HepG2 (cell line): ENCODE measurements at regions not wholly inside any gene's neighbourhood (a gene's known extent, or its start where the extent isn't known, plus 50 kb on each side); places are given as distances from the start of the nearest gene placed in this dataset.

Source experiments
- ATAC-seq: fragments of 200-7000 bp; cut with Tn5 transposase; 3 replicates; pipeline ENCODE4 v1.9.1; 2020; ENCODE audit warnings: mild to moderate bottlenecking, moderate library complexity
- BruUV-seq: library from RNA; stranded (reverse); fragments of 400-500 nt; replicated peaks from 2 replicates; lab custom pipeline; 2021; lab: Mats Ljungman, UMichigan
- CTCF ChIA-PET: fragments of 300-600 bp; formaldehyde crosslinking; extraction: SDS; loops from one replicate; lab custom pipeline; 2021; ENCODE audit warnings: low total read pairs, inconsistent platforms, low intra/inter-chr PET ratio; lab: Yijun Ruan, JAX
- POLR2A ChIA-PET: fragments of 350-600 bp; sonication (Branson Sonifier 250); formaldehyde crosslinking; loops from one replicate; lab custom pipeline; 2020; ENCODE audit warnings: antibody characterized with exemption, inconsistent platforms; lab: Yijun Ruan, JAX
- DNase-seq: peaks from one replicate; pipeline ENCODE4 v3.0.0-alpha.2; 2015; ENCODE audit warnings: low spot score
- FAIRE-seq: peaks from 3 replicates; lab custom pipeline; 2011; peaks lifted over from hg19 to GRCh38; lab: Jason Lieb, UNC
- H2AFZ ChIP-seq: one replicate; pipeline ENCODE4 v1.6.1; 2011; ENCODE audit warnings: low read length, inconsistent platforms
- H3K27ac ChIP-seq: fragments of 300-600 bp; 3 replicates; pipeline ENCODE4 v1.8.0; 2011; ENCODE audit warnings: mixed run types, mild to moderate bottlenecking, mixed read lengths, low read length, inconsistent platforms; ENCODE audit not compliant: insufficient read depth; ENCODE audit errors: extremely low read length
- H3K27me3 ChIP-seq, 2 experiments: fragments of 200-600 bp in 1 of 2; 2 replicates in 1 of 2; 3 replicates in 1 of 2; pipeline versions ENCODE4 v1.6.0 to v1.8.0; 2011; ENCODE audit warnings: low read length in 2 of 2, mild to moderate bottlenecking in 2 of 2, moderate library complexity in 2 of 2, inconsistent platforms in 1 of 2; ENCODE audit not compliant: insufficient read depth in 2 of 2, control insufficient read depth in 1 of 2
- H3K36me3 ChIP-seq, 2 experiments: fragments of 200-600 bp in 1 of 2; replicated peaks in 1 of 2; 2 replicates in 1 of 2; 3 replicates in 1 of 2; pipeline versions ENCODE4 v1.5.1 to v1.8.0; 2011; ENCODE audit warnings: low read length in 2 of 2, inconsistent platforms in 1 of 2; ENCODE audit not compliant: insufficient read depth in 2 of 2, control insufficient read depth in 1 of 2
- H3K4me1 ChIP-seq: 2 replicates; pipeline ENCODE4 v1.5.1; 2012; ENCODE audit warnings: low read length, inconsistent platforms; ENCODE audit not compliant: insufficient read depth
- H3K4me2 ChIP-seq: 2 replicates; pipeline ENCODE4 v1.6.0; 2011; ENCODE audit warnings: low read depth, low read length, inconsistent platforms
- H3K4me3 ChIP-seq, 3 experiments: fragments of 200-600 bp in 1 of 3; sonication (generic), shearing (Covaris generic) in 1 of 3; replicated peaks in 1 of 3; 2 replicates each; pipeline ENCODE4 v1.5.1; 2011 to 2016; ENCODE audit warnings: low read length in 3 of 3, inconsistent platforms in 2 of 3, low read depth in 2 of 3, mild to moderate bottlenecking in 2 of 3, control low read depth in 1 of 3, mixed read lengths in 1 of 3; ENCODE audit not compliant: insufficient read depth in 1 of 3
- H3K79me2 ChIP-seq: one replicate; pipeline ENCODE4 v1.6.1; 2011; ENCODE audit warnings: low read length, inconsistent platforms; ENCODE audit not compliant: insufficient read depth
- H3K9ac ChIP-seq: 2 replicates; pipeline ENCODE4 v1.6.0; 2011; ENCODE audit warnings: mild to moderate bottlenecking, low read depth, low read length, inconsistent platforms; ENCODE audit not compliant: insufficient read depth
- H3K9me3 ChIP-seq: 2 replicates; pipeline ENCODE4 v1.5.1; 2012; ENCODE audit warnings: mild to moderate bottlenecking, low read length
- H4K20me1 ChIP-seq: 2 replicates; pipeline ENCODE4 v1.6.0; 2011; ENCODE audit warnings: inconsistent platforms, mild to moderate bottlenecking, low read length, moderate library complexity; ENCODE audit not compliant: insufficient read depth
- BRD4 ChIP-seq: sonication (generic); formaldehyde crosslinking; IDR thresholded peaks from 2 replicates; pipeline ENCODE4 v1.4.0; 2020; ENCODE audit warnings: missing genetic modification reagents
- HOMEZ ChIP-seq: IDR thresholded peaks from 2 replicates; pipeline ENCODE4 v1.6.1; 2016; ENCODE audit warnings: low read depth
- NFYC ChIP-seq: IDR thresholded peaks from 2 replicates; pipeline ENCODE4 v1.6.1; 2016; ENCODE audit warnings: missing genetic modification reagents, missing compliant biosample characterization
- PHF8 ChIP-seq: sonication (generic); formaldehyde crosslinking; IDR thresholded peaks from 2 replicates; pipeline ENCODE4 v1.5.0; 2020; ENCODE audit warnings: missing genetic modification reagents
- SNAI1 ChIP-seq: sonication (generic); formaldehyde crosslinking; IDR thresholded peaks from 2 replicates; pipeline ENCODE4 v1.5.0; 2020; ENCODE audit warnings: mild to moderate bottlenecking, missing genetic modification reagents, borderline replicate concordance
- SRSF4 ChIP-seq: fragments of 200-400 bp; formaldehyde crosslinking; IDR thresholded peaks from one replicate; pipeline ENCODE4 v1.6.1; 2018; ENCODE audit warnings: mild to moderate bottlenecking, low read depth, low read length, moderate library complexity; ENCODE audit not compliant: poor library complexity, severe bottlenecking
- ZBTB42 ChIP-seq: sonication (generic); formaldehyde crosslinking; IDR thresholded peaks from 2 replicates; pipeline ENCODE4 v1.5.0; 2020; ENCODE audit warnings: mild to moderate bottlenecking, missing genetic modification reagents
- ZNF12 ChIP-seq: sonication (generic); formaldehyde crosslinking; IDR thresholded peaks from 2 replicates; pipeline ENCODE4 v1.5.0; 2020; ENCODE audit warnings: missing genetic modification reagents
- ZNF124 ChIP-seq: sonication (generic); formaldehyde crosslinking; IDR thresholded peaks from 2 replicates; pipeline ENCODE4 v1.4.0; 2020; ENCODE audit warnings: missing genetic modification reagents
- ZNF468 ChIP-seq: sonication (generic); formaldehyde crosslinking; IDR thresholded peaks from 2 replicates; pipeline ENCODE4 v1.8.0; 2022; ENCODE audit warnings: mild to moderate bottlenecking, moderate library complexity, missing genetic modification reagents
- whole genome bisulfite sequencing: methylation state at CpG from one replicate; pipeline ENCODE4 v1.1.6; 2017; ENCODE audit warnings: low lambda C conversion rate; 5-methylcytosine and 5-hydroxymethylcytosine counted together
- in situ Hi-C: cut with HindIII; loops from 2 replicates; pipeline ENCODE4 v1.10.0; 2017; ENCODE audit warnings: low pct_unique_long_range_greater_than_20kb; ENCODE audit not compliant: extremely low pct_ligation_motif_present
- intact Hi-C: fragments of 100-400 bp; cut with micrococcal nuclease; formaldehyde crosslinking; loops from one replicate; pipeline ENCODE4 v1.10.0; 2022; ENCODE audit not compliant: unreplicated experiment
- TF ChIP-seq, protein P1 (sequence below): sonication (generic); formaldehyde crosslinking; IDR thresholded peaks from 2 replicates; pipeline ENCODE4 v1.5.0; 2020; ENCODE audit warnings: mild to moderate bottlenecking, missing genetic modification reagents, borderline replicate concordance

DNA sequence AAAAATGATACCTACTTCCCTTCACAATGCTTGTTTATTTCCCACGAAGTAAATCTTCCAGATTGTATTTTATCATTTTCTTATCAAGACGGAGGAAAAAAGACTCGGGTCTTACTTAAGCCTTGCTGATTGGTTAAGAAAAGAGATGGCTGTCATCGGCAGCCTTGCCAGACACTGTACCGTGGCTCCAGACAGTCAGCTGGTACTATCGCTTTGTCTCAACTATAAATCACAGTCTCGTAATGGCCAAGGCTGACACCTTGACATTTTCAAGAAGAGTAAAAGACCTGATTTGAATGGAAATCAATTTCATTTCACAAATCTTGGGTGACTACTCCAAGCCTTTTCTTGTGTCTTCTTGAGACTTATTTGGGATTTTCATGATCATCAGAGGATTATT is 868.0 kb downstream of the USP25 start:
- no peaks in the 10 kb centered on the region for H3K36me3 ChIP-seq
- no peak overlapping the region for H2AFZ ChIP-seq
- no peaks in the 10 kb centered on the region for H4K20me1 ChIP-seq
- H3K27ac ChIP-seq = no peak overlapping the region
- CTCF ChIA-PET = no interaction called here
- TF ChIP-seq HOMEZ (CRISPR knock-in tag) = no peak
- TF ChIP-seq NFYC (CRISPR knock-in tag) = no peak
- no peak for TF ChIP-seq ZNF12 (CRISPR knock-in tag)
- TF ChIP-seq BRD4 (CRISPR knock-in tag) = no peak
- TF ChIP-seq ZNF124 = no peak
- no peak for TF ChIP-seq SRSF4
- no peak for TF ChIP-seq ZNF468
- no peak for TF ChIP-seq SNAI1 (CRISPR knock-in tag)
- no peak for TF ChIP-seq ZBTB42 (CRISPR knock-in tag)
- TF ChIP-seq, protein P1, sequence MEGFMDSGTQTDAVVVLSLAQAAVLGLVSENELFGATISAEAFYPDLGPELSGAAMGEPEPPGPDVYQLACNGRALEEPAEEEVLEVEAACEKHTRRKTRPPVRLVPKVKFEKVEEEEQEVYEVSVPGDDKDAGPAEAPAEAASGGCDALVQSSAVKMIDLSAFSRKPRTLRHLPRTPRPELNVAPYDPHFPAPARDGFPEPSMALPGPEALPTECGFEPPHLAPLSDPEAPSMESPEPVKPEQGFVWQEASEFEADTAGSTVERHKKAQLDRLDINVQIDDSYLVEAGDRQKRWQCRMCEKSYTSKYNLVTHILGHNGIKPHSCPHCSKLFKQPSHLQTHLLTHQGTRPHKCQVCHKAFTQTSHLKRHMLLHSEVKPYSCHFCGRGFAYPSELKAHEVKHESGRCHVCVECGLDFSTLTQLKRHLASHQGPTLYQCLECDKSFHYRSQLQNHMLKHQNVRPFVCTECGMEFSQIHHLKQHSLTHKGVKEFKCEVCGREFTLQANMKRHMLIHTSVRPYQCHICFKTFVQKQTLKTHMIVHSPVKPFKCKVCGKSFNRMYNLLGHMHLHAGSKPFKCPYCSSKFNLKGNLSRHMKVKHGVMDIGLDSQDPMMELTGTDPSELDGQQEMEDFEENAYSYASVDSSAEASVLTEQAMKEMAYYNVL (CRISPR knock-in tag) = no peak
- no peak for TF ChIP-seq PHF8
- no TSS peak for BruUV-seq
- no peaks in the 10 kb centered on the region for H3K9me3 ChIP-seq
- no peaks in the 10 kb centered on the region for H3K79me2 ChIP-seq
- no peak for FAIRE-seq
- POLR2A ChIA-PET = no interaction called here
- H3K4me1 ChIP-seq = no peaks in the 10 kb centered on the region
- in situ Hi-C loops = no loop called here
- DNase-seq = no peak
- H3K4me2 ChIP-seq = no peak overlapping the region
- no peak overlapping the region for H3K9ac ChIP-seq
- no peaks in the 10 kb centered on the region for H3K27me3 ChIP-seq
- intact Hi-C loops = no loop called here
- H3K4me3 ChIP-seq = no peak overlapping the region
- ATAC-seq = no peak
- 40% methylated on average over 7 of the region's 7 CpGs for WGBS
